HG03432 (cell line): ENCODE measurements at regions not wholly inside any gene's neighbourhood (a gene's known extent, or its start where the extent isn't known, plus 50 kb on each side); places are given as distances from the start of the nearest gene placed in this dataset.

Experiments
- ATAC-seq: cut with Tn5 transposase; IDR thresholded peaks from one replicate; pipeline ENCODE4 v1.9.1; 2021; ENCODE audit warnings: mild to moderate bottlenecking, moderate library complexity; ENCODE audit not compliant: unreplicated experiment

GRCh38 chr14:39755269-39755878 lies 323.1 kb upstream of the FBXO33 start:
- peak; percentile 80 for ATAC-seq

DNA sequence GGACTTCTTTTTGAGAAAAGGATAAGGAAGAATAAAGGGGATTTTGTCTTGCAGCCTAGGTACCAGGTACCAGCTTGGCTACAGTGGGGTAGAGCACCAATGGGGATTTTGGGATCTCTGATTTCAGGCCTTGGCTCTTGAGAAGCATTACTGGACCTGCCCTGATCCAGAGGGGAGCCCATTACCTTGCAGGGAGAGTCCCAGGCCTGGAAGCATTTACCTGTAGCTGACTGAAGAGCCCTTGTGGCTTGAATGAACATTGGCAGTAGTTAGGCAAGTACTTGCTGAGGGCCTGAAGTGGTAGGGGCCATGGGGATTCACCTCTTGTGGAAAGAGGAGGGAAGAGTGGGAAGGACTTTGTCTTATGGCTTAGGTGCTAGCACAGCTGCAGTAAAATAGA lies 308.2 kb upstream of the FBXO33 start:
- ATAC-seq, result no peak

DNA sequence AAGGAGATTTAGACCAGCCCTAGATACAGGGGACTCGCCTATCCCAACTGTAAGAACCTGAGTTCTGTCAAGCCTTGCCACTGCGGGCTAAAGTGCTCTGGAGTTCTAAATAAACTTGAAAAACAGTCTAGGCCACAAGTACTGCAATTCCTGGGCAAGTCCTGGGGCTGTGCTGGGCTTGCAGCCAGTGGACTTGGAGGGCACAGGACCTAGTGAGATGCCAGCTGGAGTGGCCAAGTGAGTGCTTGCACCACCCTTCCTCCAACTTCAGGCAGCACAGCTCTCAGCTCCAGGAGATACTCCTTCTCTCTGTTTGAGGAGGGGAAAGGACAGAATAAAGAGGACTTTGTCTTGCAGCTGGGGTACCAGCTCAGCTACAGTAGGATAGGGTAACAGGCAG lies 307.6 kb upstream of the FBXO33 start:
- ATAC-seq, result no peak

- ATAC-seq, result no peak
Measured at GRCh38 chr14:39734306-39734705, 302.1 kb upstream of the FBXO33 start.

DNA sequence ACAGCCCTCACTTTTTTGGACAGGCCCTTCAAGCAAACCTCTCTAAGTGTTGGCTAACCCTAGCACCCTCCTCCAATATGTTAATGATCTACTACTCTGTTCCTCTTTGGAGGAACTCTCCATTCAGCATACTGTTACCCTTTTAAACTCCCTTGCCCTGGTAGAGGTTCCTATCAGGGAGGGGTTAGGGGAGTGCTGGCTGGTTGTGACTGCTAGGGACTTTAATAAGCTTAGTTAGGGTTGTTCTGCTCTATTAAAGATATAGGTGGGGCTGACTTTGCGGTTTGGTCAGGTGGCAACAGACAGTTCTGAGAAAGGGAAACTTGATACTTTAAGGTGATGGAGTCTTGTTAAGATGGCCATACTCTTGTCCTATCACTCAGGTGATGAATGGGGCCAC lies 301.5 kb upstream of the FBXO33 start:
- ATAC-seq, result peak; percentile 57

DNA sequence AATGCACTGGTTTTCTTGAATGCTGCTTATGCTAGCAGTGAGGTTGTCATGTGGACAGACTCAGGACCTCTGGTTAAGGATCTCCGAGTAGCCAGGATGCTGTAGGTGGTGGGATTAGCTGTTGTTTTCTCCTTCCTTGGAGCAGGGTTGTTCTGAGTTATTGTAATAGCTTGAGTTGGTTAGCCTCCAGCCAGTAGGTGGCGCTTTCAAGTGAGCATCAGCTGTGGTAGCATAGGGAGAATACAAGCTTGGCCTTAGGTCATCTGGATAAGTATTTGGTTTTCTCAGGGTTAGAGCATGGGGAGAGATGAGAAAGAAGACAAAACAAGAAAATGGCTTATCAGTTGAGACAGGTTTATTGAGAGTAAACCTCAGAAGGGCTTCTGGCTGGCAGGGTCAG lies 299.7 kb upstream of the FBXO33 start:
- ATAC-seq, result peak; percentile 68

GRCh38 chr14:39726563-39726962 lies 294.3 kb upstream of the FBXO33 start:
- no peak for ATAC-seq

DNA sequence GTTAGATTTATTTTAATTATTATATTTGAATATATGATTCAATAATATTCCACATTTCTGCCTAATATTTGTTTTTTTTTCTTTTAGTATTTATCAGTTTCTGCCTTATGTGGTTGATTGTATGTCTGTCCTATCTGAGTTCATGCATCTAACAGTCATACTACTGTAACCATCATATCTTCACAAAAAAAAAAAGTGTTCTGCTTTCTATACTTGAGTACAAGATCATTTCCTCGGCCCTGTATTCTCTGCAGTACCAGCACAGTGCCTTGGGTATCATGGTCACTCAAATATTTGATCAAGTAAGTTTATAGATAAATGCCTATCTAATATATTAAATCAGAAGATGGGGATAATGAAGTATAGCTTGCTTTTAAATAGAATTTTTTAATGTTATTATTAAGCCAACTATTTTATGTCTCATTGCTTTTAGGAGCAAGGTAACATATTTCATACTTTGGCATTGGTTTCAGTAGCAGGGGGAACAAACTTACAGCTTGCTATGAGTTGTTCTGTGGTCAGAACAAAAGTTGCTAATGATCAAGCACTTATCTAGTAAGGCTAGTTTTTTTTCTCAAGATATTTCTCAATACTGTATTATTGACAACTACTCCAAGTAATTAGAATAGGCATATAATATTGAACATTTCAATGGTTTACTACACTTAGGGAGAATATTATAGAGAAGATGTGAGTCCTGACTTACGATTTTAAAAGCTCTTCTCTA lies 290.5 kb upstream of the FBXO33 start:
- ATAC-seq, result peak; percentile 60

GRCh38 chr14:39716987-39717570 lies 284.8 kb upstream of the FBXO33 start:
- no peak for ATAC-seq

DNA sequence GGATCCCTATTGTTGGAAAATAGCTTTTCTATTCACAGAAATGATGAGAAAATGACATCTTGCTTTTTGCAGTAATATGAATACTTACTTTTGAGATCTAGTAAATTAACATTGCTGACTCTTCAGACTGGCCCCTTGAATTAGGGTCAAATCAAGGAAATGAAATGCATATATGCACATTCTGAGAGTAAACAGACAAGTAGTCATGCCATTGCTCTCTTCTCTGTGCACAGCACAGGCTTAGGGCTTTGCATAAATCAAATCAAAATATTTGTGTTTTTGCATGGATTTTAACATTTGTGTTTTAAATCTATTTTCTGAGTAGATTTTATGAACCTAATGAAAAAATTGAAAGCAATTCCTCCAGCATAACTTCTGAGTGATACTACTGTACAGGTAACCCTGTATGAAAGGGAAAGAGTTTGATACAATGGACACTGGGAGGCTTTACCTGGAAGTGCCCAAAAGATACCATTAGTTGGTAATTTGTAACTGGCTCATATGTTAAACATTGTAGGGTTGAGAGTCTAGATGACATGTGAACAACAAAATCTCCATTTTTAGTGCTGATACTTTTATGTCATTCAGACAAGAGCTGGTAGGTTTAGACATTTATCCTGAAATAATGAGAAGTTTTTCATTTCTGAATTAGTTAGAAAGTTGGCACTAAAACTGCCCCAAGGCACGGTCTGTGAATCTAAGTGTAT lies 280.2 kb upstream of the FBXO33 start:
- no peak for ATAC-seq

DNA sequence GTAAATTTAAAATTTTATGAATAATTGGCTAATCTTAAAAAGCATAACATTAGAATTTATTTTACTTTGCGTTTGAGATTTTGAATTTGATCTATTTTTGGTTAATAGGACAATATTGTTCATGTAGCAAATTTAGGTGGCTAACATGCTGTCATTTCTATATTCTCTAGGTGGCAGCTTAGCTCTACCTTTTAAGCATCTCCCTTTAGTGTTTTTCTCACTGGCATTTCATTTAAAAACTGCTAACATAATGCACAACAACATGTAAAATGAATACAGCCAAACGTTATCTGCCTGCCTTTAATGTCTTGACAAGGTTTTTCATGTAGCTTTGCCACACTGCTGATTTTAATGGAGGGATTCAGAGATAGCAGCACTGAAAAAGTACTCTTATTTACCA lies 272.4 kb upstream of the FBXO33 start:
- ATAC-seq, result no peak

GRCh38 chr14:39694341-39694740 lies 262.1 kb upstream of the FBXO33 start:
- no peak for ATAC-seq

- no peak for ATAC-seq
Measured at GRCh38 chr14:39683691-39684260, 251.5 kb upstream of the FBXO33 start.

GRCh38 chr14:39682582-39682981 lies 250.3 kb upstream of the FBXO33 start:
- no peak for ATAC-seq

DNA sequence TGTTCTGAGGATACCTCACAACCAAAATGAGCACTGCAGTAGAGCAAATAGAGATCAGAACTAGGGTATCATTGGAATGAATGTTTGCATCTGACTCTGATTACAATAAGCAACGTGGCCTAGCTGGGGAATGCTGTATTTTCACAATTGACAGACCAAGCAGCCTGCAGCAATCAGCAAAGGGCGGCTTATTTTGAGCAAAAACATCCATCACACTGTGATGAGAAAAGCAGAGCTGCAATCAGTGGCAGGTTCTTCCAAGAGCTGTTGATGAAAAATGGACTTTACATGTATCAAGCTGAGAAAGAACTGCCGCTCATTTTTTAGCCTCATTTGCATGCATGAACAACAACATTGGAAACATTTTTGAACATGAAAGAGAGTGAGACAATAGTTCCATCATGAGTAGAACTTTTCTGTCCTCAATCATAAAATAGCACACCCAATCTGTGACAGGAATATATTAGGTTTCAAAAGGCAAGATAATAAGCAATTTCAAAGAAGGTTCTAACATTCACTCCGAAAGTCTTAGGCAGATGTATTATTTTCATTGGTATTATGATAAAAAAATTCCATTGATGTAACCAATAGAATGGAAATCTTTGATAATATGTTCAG lies 249.7 kb upstream of the FBXO33 start:
- no peak for ATAC-seq

DNA sequence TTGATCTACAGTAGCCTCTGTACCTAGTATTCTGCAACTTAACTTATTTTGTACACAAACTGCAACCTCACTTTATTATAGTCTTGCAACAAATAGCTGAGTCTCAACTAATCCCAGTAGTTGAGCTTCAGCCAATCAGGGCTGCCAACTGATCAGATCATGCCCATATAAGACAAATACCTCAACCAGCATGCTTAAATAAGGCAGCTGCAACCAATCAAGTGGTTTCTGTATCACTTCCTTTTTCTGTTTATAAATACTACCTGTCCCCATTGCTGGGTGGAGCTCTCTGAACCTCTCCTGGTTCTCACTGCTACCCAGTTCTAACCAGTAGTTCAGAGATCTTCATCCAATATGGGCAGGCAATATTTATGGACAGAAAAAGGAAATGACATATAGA lies 248.5 kb upstream of the FBXO33 start:
- peak; percentile 92 for ATAC-seq

DNA sequence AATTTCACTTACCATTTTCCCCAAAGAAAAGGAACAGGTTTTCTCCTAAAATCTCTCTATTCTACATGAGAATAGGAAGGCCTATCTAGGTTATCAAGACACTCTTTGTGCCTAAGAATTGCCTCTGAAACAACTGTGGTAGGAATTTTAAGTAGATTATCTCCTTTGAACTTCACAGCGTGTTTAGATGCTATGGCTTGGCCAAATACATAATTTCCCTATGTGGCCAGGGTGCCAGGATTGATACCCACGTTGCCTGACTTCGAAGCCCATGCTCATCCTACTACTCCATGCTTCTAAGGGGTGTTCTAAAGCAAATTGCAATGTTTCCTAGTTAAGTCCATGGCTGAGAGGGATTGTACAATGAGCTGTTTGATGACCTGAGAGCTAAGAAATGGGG lies 241.5 kb upstream of the FBXO33 start:
- ATAC-seq, result no peak

DNA sequence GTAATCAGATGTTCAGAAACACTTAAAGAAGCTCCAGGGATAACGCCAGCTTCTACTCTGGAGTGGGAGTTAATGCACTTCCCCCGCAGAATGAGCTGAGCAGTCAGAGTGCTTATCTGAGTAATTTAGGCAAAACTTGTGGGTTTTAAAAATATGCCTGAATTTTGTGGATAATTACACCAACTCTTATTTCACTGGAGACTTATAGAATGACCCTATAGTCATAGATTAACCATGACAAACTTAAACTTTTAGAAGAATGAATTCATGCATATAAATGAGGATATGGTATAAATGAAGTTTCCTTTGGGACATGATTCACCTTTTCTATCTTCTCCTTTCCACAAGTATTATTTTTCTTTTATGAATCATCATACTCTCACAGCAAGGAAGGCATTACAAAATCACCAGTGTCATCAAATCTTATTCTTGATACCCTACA lies 241.1 kb upstream of the FBXO33 start:
- no peak for ATAC-seq

DNA sequence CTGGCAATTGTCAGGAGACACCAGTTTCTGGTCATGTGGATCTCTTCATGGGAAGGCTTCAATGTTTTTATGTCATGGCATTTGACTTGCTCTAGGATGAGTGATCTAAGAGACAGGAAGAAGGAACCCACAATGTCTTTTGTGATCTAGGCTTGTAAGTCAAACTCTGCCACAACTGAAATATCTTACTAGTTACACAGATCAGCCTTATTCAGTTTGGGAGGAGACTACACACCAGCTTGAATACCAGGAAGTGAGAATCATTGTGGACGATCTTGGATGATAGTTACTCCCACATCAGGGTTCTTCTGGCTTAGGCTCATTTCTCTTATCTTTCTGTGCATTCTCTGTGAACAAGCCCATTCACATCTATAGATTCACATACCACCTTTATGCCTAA lies 236.2 kb upstream of the FBXO33 start:
- no peak for ATAC-seq

- ATAC-seq, result peak; percentile 41
Measured at GRCh38 chr14:39666386-39666785, 234.2 kb upstream of the FBXO33 start.

DNA sequence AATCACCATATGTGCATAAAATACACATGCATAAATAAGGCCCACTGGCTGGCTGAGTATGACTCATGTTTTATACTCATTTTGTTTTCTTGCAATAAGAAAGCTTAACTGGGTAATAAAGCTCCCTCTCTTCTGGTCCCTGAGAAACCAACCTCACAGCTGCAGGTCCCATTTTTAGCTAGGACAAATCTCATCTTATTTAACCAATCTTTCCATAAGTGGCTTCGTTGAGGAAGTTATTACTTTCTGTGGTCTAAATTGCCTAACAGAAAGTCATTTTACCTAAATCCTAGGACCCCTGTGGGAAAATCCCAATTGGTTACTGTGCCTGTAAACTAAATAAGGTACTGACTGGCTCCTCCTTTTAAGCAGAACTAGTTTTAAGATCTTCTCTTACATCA lies 232.8 kb upstream of the FBXO33 start:
- peak; percentile 65 for ATAC-seq
